B cell (primary cell): ENCODE measurements at regions not wholly inside any gene's neighbourhood (a gene's known extent, or its start where the extent isn't known, plus 50 kb on each side); places are given as distances from the start of the nearest gene placed in this dataset.

ENCODE experiments used
- ATAC-seq: fragments of 200-7000 bp; cut with Tn5 transposase; one replicate; pipeline ENCODE4 v1.10.0; 2021; ENCODE audit warnings: low read depth, mild to moderate bottlenecking, moderate number of reproducible peaks, moderate library complexity
- CTCF ChIA-PET: fragments of 350-600 bp; sonication (Branson Sonifier 250); formaldehyde crosslinking; loops from one replicate; lab custom pipeline; 2021; ENCODE audit warnings: antibody characterized with exemption, inconsistent platforms; lab: Charles Lee
- POLR2A ChIA-PET: fragments of 350-600 bp; sonication (Branson Sonifier 250); formaldehyde crosslinking; loops from one replicate; lab custom pipeline; 2021; ENCODE audit warnings: antibody characterized with exemption; lab: Charles Lee
- DNase-seq: peaks from one replicate; pipeline ENCODE4 v3.0.0; 2013
- H2AFZ ChIP-seq: 2 replicates; pipeline ENCODE4 v1.6.1; 2012; ENCODE audit warnings: mild to moderate bottlenecking, low read depth, low read length; ENCODE audit not compliant: insufficient read depth, poor library complexity, severe bottlenecking
- H3K27ac ChIP-seq, 2 donors: 1 replicate in 1 of 2; 2 replicates in 1 of 2; pipeline ENCODE4 v1.5.1; 2012 to 2013; ENCODE audit warnings: low read length in 2 of 2, mild to moderate bottlenecking in 2 of 2, moderate library complexity in 1 of 2
- H3K27me3 ChIP-seq, 4 experiments: fragments of 200-600 bp in 1 of 4; sonication (generic) in 1 of 4; replicated peaks in 1 of 4; 1 replicate in 2 of 4; 2 replicates in 2 of 4; pipeline versions ENCODE4 v1.6.1 to v1.7.0; 2013 to 2016; ENCODE audit warnings: low read length in 3 of 4, mild to moderate bottlenecking in 2 of 4, mixed read lengths in 1 of 4, moderate library complexity in 1 of 4; ENCODE audit not compliant: insufficient read depth in 4 of 4, control insufficient read depth in 3 of 4; ENCODE audit errors: control extremely low read depth in 1 of 4
- H3K36me3 ChIP-seq, 2 experiments: replicated peaks in 1 of 2; 1 replicate in 1 of 2; 2 replicates in 1 of 2; pipeline versions ENCODE4 v1.6.1 to v1.7.1; 2013; ENCODE audit warnings: low read length in 1 of 2; ENCODE audit not compliant: insufficient read depth in 2 of 2, control insufficient read depth in 1 of 2; ENCODE audit errors: control extremely low read depth in 1 of 2, extremely low read depth in 1 of 2
- H3K4me1 ChIP-seq, 2 donors: fragments of 200-600 bp in 1 of 2; sonication (generic) in 1 of 2; 1 replicate in 1 of 2; 2 replicates in 1 of 2; pipeline versions ENCODE4 v1.5.1 to v1.6.1; 2013 to 2017; ENCODE audit warnings: low read length in 2 of 2; ENCODE audit not compliant: control insufficient read depth in 2 of 2, insufficient read depth in 2 of 2
- H3K4me2 ChIP-seq: replicated peaks from 2 replicates; pipeline ENCODE3; 2012; ENCODE audit warnings: mild to moderate bottlenecking, low read depth, low read length; ENCODE audit not compliant: poor library complexity, severe bottlenecking
- H3K4me3 ChIP-seq, 5 experiments: fragments of 200-600 bp in 1 of 5; sonication (generic) in 1 of 5; 1 replicate in 3 of 5; 2 replicates in 2 of 5; pipeline versions ENCODE4 v1.5.1 to v1.7.0; 2011 to 2016; ENCODE audit warnings: low read length in 4 of 5, mild to moderate bottlenecking in 4 of 5, low read depth in 2 of 5, control low read depth in 1 of 5, moderate library complexity in 1 of 5; ENCODE audit not compliant: insufficient read depth in 1 of 5; ENCODE audit errors: control extremely low read depth in 1 of 5, extremely low read depth in 1 of 5
- H3K79me2 ChIP-seq: fragments of 200-600 bp; sonication (generic); one replicate; pipeline ENCODE4 v1.6.0; 2016; ENCODE audit warnings: low read length; ENCODE audit not compliant: control insufficient read depth, insufficient read depth
- H3K9ac ChIP-seq: fragments of 200-600 bp; sonication (generic); 2 replicates; pipeline ENCODE4 v1.6.1; 2017; ENCODE audit warnings: mild to moderate bottlenecking, low read length, moderate library complexity
- H3K9me3 ChIP-seq, 3 donors: one replicate each; pipeline versions ENCODE4 v1.6.1 to v1.7.1; 2013; ENCODE audit warnings: low read length in 2 of 3; ENCODE audit not compliant: control insufficient read depth in 2 of 3, insufficient read depth in 1 of 3; ENCODE audit errors: control extremely low read depth in 1 of 3
- H4K20me1 ChIP-seq: 2 replicates; pipeline ENCODE4 v1.6.0; 2012; ENCODE audit warnings: mild to moderate bottlenecking, low read length; ENCODE audit not compliant: insufficient read depth, control insufficient read depth, poor library complexity, severe bottlenecking
- H3K27ac Mint-ChIP-seq: one replicate; pipeline ENCODE4 v1.8.0; 2021; ENCODE audit warnings: mixed read lengths
- H3K27me3 Mint-ChIP-seq: one replicate; pipeline ENCODE4 v1.8.0; 2021; ENCODE audit warnings: mixed read lengths
- H3K4me1 Mint-ChIP-seq: one replicate; pipeline ENCODE4 v1.8.0; 2021; ENCODE audit warnings: mixed read lengths
- H3K4me3 Mint-ChIP-seq: one replicate; pipeline ENCODE4 v1.8.0; 2021; ENCODE audit warnings: mixed read lengths
- H3K9me3 Mint-ChIP-seq: one replicate; pipeline ENCODE4 v1.8.0; 2022; ENCODE audit warnings: mixed read lengths; ENCODE audit not compliant: insufficient read depth
- CTCF ChIP-seq: fragments of 200-600 bp; IDR thresholded peaks from one replicate; pipeline ENCODE4 v1.8.0; 2022; ENCODE audit warnings: antibody characterized with exemption, mild to moderate bottlenecking
- EZH2 ChIP-seq: IDR thresholded peaks from 2 replicates; pipeline ENCODE4 v1.6.1; 2012; ENCODE audit warnings: borderline replicate concordance, low read depth, mild to moderate bottlenecking, moderate library complexity, low read length; ENCODE audit not compliant: insufficient read depth, poor library complexity, severe bottlenecking
- WGBS: methylation state at CpG from one replicate; pipeline ENCODE4 v1.1.5; 2013; ENCODE audit warnings: missing lambda C conversion rate; ENCODE audit not compliant: insufficient coverage; 5-methylcytosine and 5-hydroxymethylcytosine counted together
- intact Hi-C: fragments of 100-400 bp; cut with micrococcal nuclease; formaldehyde crosslinking; loops from one replicate; pipeline ENCODE4 v1.10.0; 2022

GRCh38 chr3:28587723-28588122, 239.1 kb upstream of the AZI2 start:
- H3K27ac ChIP-seq, result no peak overlapping the region
- no peaks in the 10 kb centered on the region for H3K4me1 ChIP-seq
- no peaks in the 10 kb centered on the region for H3K27me3 Mint-ChIP-seq
- H3K27me3 ChIP-seq, result no peaks in the 10 kb centered on the region
- H3K27ac Mint-ChIP-seq, result no peak overlapping the region
- H3K9ac ChIP-seq, result no peak overlapping the region
- intact Hi-C loops, result no loop called here
- DNase-seq (no peak), ATAC-seq (no peak)
- no peak for TF ChIP-seq CTCF
- TF ChIP-seq EZH2, result no peak
- no peak overlapping the region for H3K4me2 ChIP-seq
- no peak overlapping the region for H3K4me3 ChIP-seq
- H2AFZ ChIP-seq, result no peak overlapping the region
- no CpG with 5 or more reads among the region's 3 CpGs for WGBS
- ChIA-PET CTCF (no interaction called here), POLR2A (no interaction called here)
- no peaks in the 10 kb centered on the region for H3K79me2 ChIP-seq
- H3K4me1 Mint-ChIP-seq, result no peaks in the 10 kb centered on the region
- no peak overlapping the region for H3K4me3 Mint-ChIP-seq
- H3K9me3 Mint-ChIP-seq, result no peaks in the 10 kb centered on the region
- no peaks in the 10 kb centered on the region for H3K9me3 ChIP-seq
- H3K36me3 ChIP-seq, result no peaks in the 10 kb centered on the region
- no peaks in the 10 kb centered on the region for H4K20me1 ChIP-seq

GRCh38 chr3:28590216-28590615, 241.6 kb upstream of the AZI2 start:
- CTCF ChIA-PET, result no interaction called here
- Histone ChIP-seq H3K27me3 (no peaks in the 10 kb centered on the region), H3K4me1 (no peaks in the 10 kb centered on the region), H3K4me2 (no peak overlapping the region), H2AFZ (no peak overlapping the region), H3K27ac (no peak overlapping the region), H3K36me3 (no peaks in the 10 kb centered on the region), H3K9me3 (no peaks in the 10 kb centered on the region), H3K9ac (no peak overlapping the region), H3K79me2 (no peaks in the 10 kb centered on the region), H3K4me3 (no peak overlapping the region), H4K20me1 (no peaks in the 10 kb centered on the region)
- no peak overlapping the region for H3K4me3 Mint-ChIP-seq
- ATAC-seq (no peak), DNase-seq (no peak)
- POLR2A ChIA-PET, result no interaction called here
- no peak overlapping the region for H3K27ac Mint-ChIP-seq
- H3K27me3 Mint-ChIP-seq, result no peaks in the 10 kb centered on the region
- intact Hi-C loops, result no loop called here
- 100% methylated on average over 2 of the region's 2 CpGs for WGBS
- no peaks in the 10 kb centered on the region for H3K4me1 Mint-ChIP-seq
- no peaks in the 10 kb centered on the region for H3K9me3 Mint-ChIP-seq
- TF ChIP-seq EZH2 (no peak), CTCF (no peak)
